OCI-LY3 (cell line): ENCODE measurements at regions not wholly inside any gene's neighbourhood (a gene's known extent, or its start where the extent isn't known, plus 50 kb on each side); places are given as distances from the start of the nearest gene placed in this dataset.
A peak's percentile ranks its signal among the peaks of the same experiment; 100 is the strongest.

Source experiments
- H2AFZ ChIP-seq: fragments of 200-600, 300-600 bp; shearing (Covaris generic); 2 replicates; pipeline ENCODE4 v1.6.0; 2014; ENCODE audit warnings: antibody characterized with exemption, low read depth, low read length
- H3K27ac ChIP-seq: fragments of 200-600, 300-600 bp; sonication (generic); 2 replicates; pipeline ENCODE4 v1.5.1; 2014; ENCODE audit warnings: mild to moderate bottlenecking, low read length, moderate library complexity, mixed read lengths
- H3K27me3 ChIP-seq: fragments of 200-600, 300-600 bp; sonication (generic); 2 replicates; pipeline ENCODE4 v1.6.1; 2014; ENCODE audit warnings: low read depth, low read length, mixed read lengths
- H3K36me3 ChIP-seq: fragments of 200-600, 300-600 bp; sonication (generic); replicated peaks from 2 replicates; pipeline ENCODE3; 2014; ENCODE audit warnings: low read depth, low read length, mixed read lengths
- H3K4me1 ChIP-seq: fragments of 300-600, 200-600 bp; sonication (generic); 2 replicates; pipeline ENCODE4 v1.6.1; 2014; ENCODE audit warnings: low read length, mixed read lengths
- H3K4me2 ChIP-seq: fragments of 200-600, 300-600 bp; sonication (generic); 2 replicates; pipeline ENCODE4 v1.6.1; 2014; ENCODE audit warnings: low read length, mixed read lengths
- H3K4me3 ChIP-seq: fragments of 300-600, 200-600 bp; sonication (generic); 2 replicates; pipeline ENCODE4 v1.5.1; 2014; ENCODE audit warnings: antibody characterized with exemption, mild to moderate bottlenecking, low read length, moderate library complexity
- H3K79me2 ChIP-seq: fragments of 300-600, 200-600 bp; shearing (Covaris generic); 2 replicates; pipeline ENCODE4 v1.6.1; 2014; ENCODE audit warnings: mild to moderate bottlenecking, low read length, mixed read lengths
- H3K9ac ChIP-seq: fragments of 300-600, 200-600 bp; shearing (Covaris generic); 2 replicates; pipeline ENCODE4 v1.6.0; 2014; ENCODE audit warnings: mild to moderate bottlenecking, low read length, moderate library complexity
- H3K9me3 ChIP-seq: fragments of 200-600, 300-600 bp; shearing (Covaris generic); 2 replicates; pipeline ENCODE4 v1.6.1; 2014; ENCODE audit warnings: low read length, mixed read lengths; ENCODE audit not compliant: insufficient read depth
- H4K20me1 ChIP-seq: fragments of 200-600, 300-600 bp; sonication (generic); 2 replicates; pipeline ENCODE4 v1.6.1; 2016; ENCODE audit warnings: low read length, mixed read lengths; ENCODE audit not compliant: insufficient read depth
- CTCF ChIP-seq: fragments of 200-600, 300-600 bp; sonication (generic); IDR thresholded peaks from 2 replicates; pipeline ENCODE4 v1.5.1; 2014; ENCODE audit warnings: antibody characterized with exemption, low read length, low read depth
- EZH2phosphoT487 ChIP-seq: fragments of 200-600 bp; shearing (Covaris generic); IDR thresholded peaks from 2 replicates; pipeline ENCODE4 v1.6.1; 2018; ENCODE audit warnings: antibody characterized with exemption, mixed run types, low read depth

GRCh38 chr2:78890935-78891334 is 134.6 kb upstream of the REG3G start:
- Histone ChIP-seq H3K79me2 (no peaks in the 10 kb centered on the region), H3K36me3 (no peaks in the 10 kb centered on the region), H2AFZ (no peak overlapping the region), H3K27me3 (no peaks in the 10 kb centered on the region), H3K4me3 (no peak overlapping the region), H4K20me1 (no peaks in the 10 kb centered on the region), H3K27ac (no peak overlapping the region), H3K4me1 (peaks cover 19% of the 10 kb centered on the region), H3K4me2 (no peak overlapping the region), H3K9me3 (no peaks in the 10 kb centered on the region), H3K9ac (no peak overlapping the region)
- no peak for TF ChIP-seq EZH2phosphoT487
- no peak for TF ChIP-seq CTCF

- Histone ChIP-seq H4K20me1 (no peaks in the 10 kb centered on the region), H3K9ac (no peak overlapping the region), H3K36me3 (no peaks in the 10 kb centered on the region), H3K4me2 (peak overlapping the region; percentile 70), H3K9me3 (no peaks in the 10 kb centered on the region), H3K4me1 (peaks cover 18% of the 10 kb centered on the region), H2AFZ (peak overlapping the region; percentile 73; the same call in 1 of the 2 replicates), H3K4me3 (peak overlapping the region; percentile 24; the same call in 1 of the 2 replicates), H3K79me2 (no peaks in the 10 kb centered on the region), H3K27me3 (no peaks in the 10 kb centered on the region), H3K27ac (no peak overlapping the region)
- TF ChIP-seq CTCF (no peak), EZH2phosphoT487 (no peak)
Measured at GRCh38 chr2:78892295-78892694, 133.2 kb upstream of the REG3G start.

- H3K4me2 ChIP-seq = no peak overlapping the region
- peaks cover 14% of the 10 kb centered on the region for H3K4me1 ChIP-seq
- no peaks in the 10 kb centered on the region for H3K79me2 ChIP-seq
- H4K20me1 ChIP-seq = no peaks in the 10 kb centered on the region
- no peak overlapping the region for H3K27ac ChIP-seq
- no peaks in the 10 kb centered on the region for H3K9me3 ChIP-seq
- no peaks in the 10 kb centered on the region for H3K36me3 ChIP-seq
- no peak overlapping the region for H3K4me3 ChIP-seq
- H3K9ac ChIP-seq = no peak overlapping the region
- no peak overlapping the region for H2AFZ ChIP-seq
- no peaks in the 10 kb centered on the region for H3K27me3 ChIP-seq
- TF ChIP-seq CTCF (no peak), EZH2phosphoT487 (no peak)
Measured at GRCh38 chr2:78895022-78895421, 130.5 kb upstream of the REG3G start.

GRCh38 chr2:78896536-78896935 is 129.0 kb upstream of the REG3G start:
- Histone ChIP-seq H3K9ac (no peak overlapping the region), H3K4me3 (no peak overlapping the region), H3K27ac (no peak overlapping the region), H3K4me2 (no peak overlapping the region), H3K79me2 (no peaks in the 10 kb centered on the region), H4K20me1 (no peaks in the 10 kb centered on the region), H3K27me3 (no peaks in the 10 kb centered on the region), H3K4me1 (peaks cover 14% of the 10 kb centered on the region), H3K36me3 (no peaks in the 10 kb centered on the region), H3K9me3 (no peaks in the 10 kb centered on the region), H2AFZ (no peak overlapping the region)
- TF ChIP-seq EZH2phosphoT487 = no peak

- Histone ChIP-seq H3K4me3 (no peak overlapping the region), H3K27ac (no peak overlapping the region), H3K4me1 (no peaks in the 10 kb centered on the region), H2AFZ (no peak overlapping the region), H3K36me3 (no peaks in the 10 kb centered on the region), H3K4me2 (no peak overlapping the region), H3K9me3 (no peaks in the 10 kb centered on the region), H3K27me3 (no peaks in the 10 kb centered on the region), H3K9ac (no peak overlapping the region), H3K79me2 (no peaks in the 10 kb centered on the region), H4K20me1 (no peaks in the 10 kb centered on the region)
- no peak for TF ChIP-seq EZH2phosphoT487
- no peak for TF ChIP-seq CTCF
Measured at GRCh38 chr2:78907089-78907488, 118.4 kb upstream of the REG3G start.
